SK-N-SH treated with all-trans-retinoic acid at 6 μM for 48 hours (cell line): ENCODE measurements at regions not wholly inside any gene's neighbourhood (a gene's known extent, or its start where the extent isn't known, plus 50 kb on each side); places are given as distances from the start of the nearest gene placed in this dataset.
"Not testable (repeated sequence)": the region's sequence is repeated elsewhere in the genome, so short reads cannot be mapped to it uniquely, and the experiment has no call there.

Source experiments
- ATAC-seq: fragments of 200-7000 bp; cut with Tn5 transposase; 3 replicates; pipeline ENCODE4 v1.9.1; 2020; ENCODE audit warnings: mild to moderate bottlenecking, moderate library complexity
- ARNTL ChIP-seq: fragments of 450-650 bp; formaldehyde crosslinking; IDR thresholded peaks from 2 replicates; pipeline ENCODE4 v1.5.0; 2020; ENCODE audit warnings: low read depth, mild to moderate bottlenecking, moderate library complexity, borderline replicate concordance
- CSDC2 ChIP-seq: fragments of 250-450 bp; sonication (Bioruptor Pico); IDR thresholded peaks from 2 replicates; pipeline ENCODE4 v1.5.0; 2020; ENCODE audit warnings: mild to moderate bottlenecking, moderate library complexity
- CSRNP3 ChIP-seq: fragments of 250-450 bp; sonication (Bioruptor Pico); IDR thresholded peaks from 2 replicates; pipeline ENCODE4 v1.5.1; 2021; ENCODE audit warnings: mild to moderate bottlenecking, moderate library complexity
- GLIS3 ChIP-seq: fragments of 250-450 bp; sonication (Bioruptor Pico); IDR thresholded peaks from 2 replicates; pipeline ENCODE4 v1.5.0; 2020; ENCODE audit warnings: mild to moderate bottlenecking, moderate library complexity
- OSR1 ChIP-seq: fragments of 250-450 bp; sonication (Bioruptor Pico); IDR thresholded peaks from 2 replicates; pipeline ENCODE4 v1.8.0; 2022; ENCODE audit warnings: moderate library complexity, mild to moderate bottlenecking, inconsistent platforms
- RARB ChIP-seq: fragments of 250-450 bp; sonication (Bioruptor Pico); IDR thresholded peaks from 2 replicates; pipeline ENCODE4 v1.8.0; 2021; ENCODE audit warnings: mild to moderate bottlenecking, moderate library complexity
- SNAI2 ChIP-seq: fragments of 250-450 bp; sonication (Bioruptor Pico); IDR thresholded peaks from 2 replicates; pipeline ENCODE4 v1.5.0; 2020; ENCODE audit warnings: mild to moderate bottlenecking, moderate library complexity
- TOX ChIP-seq: fragments of 250-450 bp; sonication (Bioruptor Pico); IDR thresholded peaks from 2 replicates; pipeline ENCODE4 v1.8.0; 2021; ENCODE audit warnings: mild to moderate bottlenecking, moderate library complexity, borderline replicate concordance
- ZFP3 ChIP-seq: fragments of 250-450 bp; sonication (Bioruptor Pico); IDR thresholded peaks from 2 replicates; pipeline ENCODE4 v1.5.0; 2020; ENCODE audit warnings: mild to moderate bottlenecking, moderate library complexity
- ZNF565 ChIP-seq: fragments of 450-650 bp; formaldehyde crosslinking; conservative IDR thresholded peaks from 2 replicates; pipeline ENCODE4 v1.5.0; 2020; ENCODE audit warnings: low read depth, mild to moderate bottlenecking, moderate library complexity
- TF ChIP-seq, protein P1 (sequence below): fragments of 250-450 bp; sonication (Bioruptor Pico); IDR thresholded peaks from 2 replicates; pipeline ENCODE4 v1.5.0; 2020; ENCODE audit warnings: mild to moderate bottlenecking, moderate library complexity
- TF ChIP-seq, protein P2 (sequence below): fragments of 250-450 bp; sonication (Bioruptor Pico); IDR thresholded peaks from 2 replicates; pipeline ENCODE4 v1.5.1; 2020; ENCODE audit warnings: low read depth, mild to moderate bottlenecking, moderate library complexity

- TF ChIP-seq ZNF565 (CRISPR knock-in tag) (no peak), CSRNP3 (CRISPR knock-in tag) (no peak)
Observed at GRCh38 chr12:33115716-33116115, 219.1 kb upstream of the PKP2 start (continued).

GRCh38 chr12:33111850-33112249 lies 215.3 kb upstream of the PKP2 start:
- TF ChIP-seq ZNF565 (CRISPR knock-in tag), result no peak
- TF ChIP-seq OSR1 (CRISPR knock-in tag), result no peak
- TF ChIP-seq CSRNP3 (CRISPR knock-in tag), result no peak
- no peak for TF ChIP-seq ZFP3 (CRISPR knock-in tag)
- TF ChIP-seq CSDC2 (CRISPR knock-in tag), result no peak
- no peak for TF ChIP-seq ARNTL (CRISPR knock-in tag)
- no peak for TF ChIP-seq TOX (CRISPR knock-in tag)
- TF ChIP-seq, all 23 proteins: peak for 0
- no peak for ATAC-seq

GRCh38 chr12:33107827-33108226 lies 211.2 kb upstream of the PKP2 start:
- not testable (repeated sequence) for ATAC-seq

GRCh38 chr12:33093534-33093933 lies 197.0 kb upstream of the PKP2 start:
- TF ChIP-seq ZFP3 (CRISPR knock-in tag) (no peak), GLIS3 (CRISPR knock-in tag) (no peak), RARB (CRISPR knock-in tag) (no peak), ARNTL (CRISPR knock-in tag) (no peak), SNAI2 (CRISPR knock-in tag) (no peak), CSRNP3 (CRISPR knock-in tag) (no peak)
- TF ChIP-seq, protein P1, sequence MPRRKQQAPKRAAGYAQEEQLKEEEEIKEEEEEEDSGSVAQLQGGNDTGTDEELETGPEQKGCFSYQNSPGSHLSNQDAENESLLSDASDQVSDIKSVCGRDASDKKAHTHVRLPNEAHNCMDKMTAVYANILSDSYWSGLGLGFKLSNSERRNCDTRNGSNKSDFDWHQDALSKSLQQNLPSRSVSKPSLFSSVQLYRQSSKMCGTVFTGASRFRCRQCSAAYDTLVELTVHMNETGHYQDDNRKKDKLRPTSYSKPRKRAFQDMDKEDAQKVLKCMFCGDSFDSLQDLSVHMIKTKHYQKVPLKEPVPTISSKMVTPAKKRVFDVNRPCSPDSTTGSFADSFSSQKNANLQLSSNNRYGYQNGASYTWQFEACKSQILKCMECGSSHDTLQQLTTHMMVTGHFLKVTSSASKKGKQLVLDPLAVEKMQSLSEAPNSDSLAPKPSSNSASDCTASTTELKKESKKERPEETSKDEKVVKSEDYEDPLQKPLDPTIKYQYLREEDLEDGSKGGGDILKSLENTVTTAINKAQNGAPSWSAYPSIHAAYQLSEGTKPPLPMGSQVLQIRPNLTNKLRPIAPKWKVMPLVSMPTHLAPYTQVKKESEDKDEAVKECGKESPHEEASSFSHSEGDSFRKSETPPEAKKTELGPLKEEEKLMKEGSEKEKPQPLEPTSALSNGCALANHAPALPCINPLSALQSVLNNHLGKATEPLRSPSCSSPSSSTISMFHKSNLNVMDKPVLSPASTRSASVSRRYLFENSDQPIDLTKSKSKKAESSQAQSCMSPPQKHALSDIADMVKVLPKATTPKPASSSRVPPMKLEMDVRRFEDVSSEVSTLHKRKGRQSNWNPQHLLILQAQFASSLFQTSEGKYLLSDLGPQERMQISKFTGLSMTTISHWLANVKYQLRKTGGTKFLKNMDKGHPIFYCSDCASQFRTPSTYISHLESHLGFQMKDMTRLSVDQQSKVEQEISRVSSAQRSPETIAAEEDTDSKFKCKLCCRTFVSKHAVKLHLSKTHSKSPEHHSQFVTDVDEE, result no peak
- TF ChIP-seq, protein P2, sequence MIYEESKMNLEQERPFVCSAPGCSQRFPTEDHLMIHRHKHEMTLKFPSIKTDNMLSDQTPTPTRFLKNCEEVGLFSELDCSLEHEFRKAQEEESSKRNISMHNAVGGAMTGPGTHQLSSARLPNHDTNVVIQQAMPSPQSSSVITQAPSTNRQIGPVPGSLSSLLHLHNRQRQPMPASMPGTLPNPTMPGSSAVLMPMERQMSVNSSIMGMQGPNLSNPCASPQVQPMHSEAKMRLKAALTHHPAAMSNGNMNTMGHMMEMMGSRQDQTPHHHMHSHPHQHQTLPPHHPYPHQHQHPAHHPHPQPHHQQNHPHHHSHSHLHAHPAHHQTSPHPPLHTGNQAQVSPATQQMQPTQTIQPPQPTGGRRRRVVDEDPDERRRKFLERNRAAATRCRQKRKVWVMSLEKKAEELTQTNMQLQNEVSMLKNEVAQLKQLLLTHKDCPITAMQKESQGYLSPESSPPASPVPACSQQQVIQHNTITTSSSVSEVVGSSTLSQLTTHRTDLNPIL (CRISPR knock-in tag), result no peak

DNA sequence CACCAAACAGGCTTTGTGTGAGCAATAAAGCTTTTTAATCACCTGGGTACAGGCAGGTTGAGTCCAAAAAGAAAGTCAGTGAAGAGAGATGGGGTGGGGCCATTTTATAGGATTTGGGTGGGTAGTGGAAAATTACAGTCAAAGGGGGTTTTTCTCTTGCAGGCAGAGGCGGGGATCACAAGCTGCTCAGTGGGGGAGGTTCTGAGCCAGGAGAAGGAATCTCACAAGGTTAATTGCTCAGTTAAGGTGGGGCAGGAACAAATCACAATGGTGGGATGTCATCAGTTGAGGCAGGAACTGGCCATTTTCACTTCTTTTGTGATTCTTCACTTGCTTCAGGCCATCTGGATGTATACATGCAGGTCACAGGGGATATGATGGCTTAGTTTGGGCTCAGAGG lies 191.3 kb upstream of the PKP2 start:
- not testable (repeated sequence) for ATAC-seq

More at GRCh38 chr12:33093534-33093933, 197.0 kb upstream of the PKP2 start:
- ATAC-seq, result no peak

GRCh38 chr12:33076401-33076800 lies 179.8 kb upstream of the PKP2 start:
- ATAC-seq, result not testable (repeated sequence)

DNA sequence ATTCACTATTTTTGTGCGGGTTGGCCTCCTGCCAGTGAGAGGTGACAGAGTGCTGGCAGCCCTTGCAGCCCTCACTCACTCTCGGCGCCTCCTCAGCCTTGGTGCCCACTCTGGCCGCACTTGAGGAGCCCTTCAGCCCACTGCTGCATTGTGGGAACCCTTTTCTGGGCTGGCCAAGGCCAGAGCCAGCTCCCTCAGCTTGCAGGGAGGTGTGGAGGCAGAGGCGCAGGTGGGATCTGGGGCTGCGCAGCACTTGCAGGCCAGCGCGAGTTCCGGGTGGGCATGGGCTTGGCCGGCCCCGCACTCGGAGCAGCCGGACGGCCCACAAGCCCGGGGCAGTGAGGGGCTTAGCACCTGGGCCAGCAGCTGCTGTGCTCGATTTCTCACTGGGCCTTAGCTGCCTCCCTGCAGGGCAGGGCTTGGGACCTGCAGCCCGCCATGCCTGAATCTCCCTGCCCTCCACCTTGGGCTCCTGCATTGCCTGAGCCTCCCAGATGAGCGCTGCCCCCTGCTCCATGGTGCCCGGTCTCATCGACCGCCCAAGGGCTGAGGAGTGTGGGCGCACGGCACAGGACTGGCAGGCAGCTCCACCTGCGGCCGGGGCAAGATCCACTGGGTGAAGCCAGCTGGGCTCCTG lies 178.7 kb upstream of the PKP2 start:
- not testable (repeated sequence) for ATAC-seq
